GM18505 (cell line): ENCODE measurements at regions not wholly inside any gene's neighbourhood (a gene's known extent, or its start where the extent isn't known, plus 50 kb on each side); places are given as distances from the start of the nearest gene placed in this dataset.

Experiments
- ATAC-seq: cut with Tn5 transposase; IDR thresholded peaks from one replicate; pipeline ENCODE4 v1.9.1; 2021; ENCODE audit not compliant: unreplicated experiment
- POLR2A ChIP-seq: IDR thresholded peaks from 4 replicates; pipeline ENCODE4 v1.6.1; 2011; ENCODE audit warnings: borderline replicate concordance; ENCODE audit not compliant: insufficient read depth, insufficient read length; ENCODE audit errors: extremely low read depth

DNA sequence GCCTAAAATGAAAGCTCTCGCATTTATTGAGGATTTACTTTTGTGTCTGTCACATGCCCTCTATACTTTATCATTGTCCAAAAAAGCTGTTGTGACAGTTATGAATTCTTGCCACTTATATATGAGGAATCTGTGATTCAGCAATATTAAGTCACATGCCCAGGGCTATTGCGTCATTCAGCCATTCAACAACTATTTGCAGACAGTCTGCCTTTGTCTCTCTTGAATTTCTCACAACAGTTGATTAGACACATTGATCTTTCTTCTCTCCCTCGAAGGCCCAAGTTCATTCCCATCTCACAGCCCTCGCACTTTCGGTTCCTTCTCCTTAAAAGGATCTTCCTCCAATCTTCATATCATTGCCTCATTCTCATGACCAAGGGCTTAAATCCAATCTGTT is 342.6 kb downstream of the MZT1 start:
- ATAC-seq: no peak
- TF ChIP-seq POLR2A: no peak

DNA sequence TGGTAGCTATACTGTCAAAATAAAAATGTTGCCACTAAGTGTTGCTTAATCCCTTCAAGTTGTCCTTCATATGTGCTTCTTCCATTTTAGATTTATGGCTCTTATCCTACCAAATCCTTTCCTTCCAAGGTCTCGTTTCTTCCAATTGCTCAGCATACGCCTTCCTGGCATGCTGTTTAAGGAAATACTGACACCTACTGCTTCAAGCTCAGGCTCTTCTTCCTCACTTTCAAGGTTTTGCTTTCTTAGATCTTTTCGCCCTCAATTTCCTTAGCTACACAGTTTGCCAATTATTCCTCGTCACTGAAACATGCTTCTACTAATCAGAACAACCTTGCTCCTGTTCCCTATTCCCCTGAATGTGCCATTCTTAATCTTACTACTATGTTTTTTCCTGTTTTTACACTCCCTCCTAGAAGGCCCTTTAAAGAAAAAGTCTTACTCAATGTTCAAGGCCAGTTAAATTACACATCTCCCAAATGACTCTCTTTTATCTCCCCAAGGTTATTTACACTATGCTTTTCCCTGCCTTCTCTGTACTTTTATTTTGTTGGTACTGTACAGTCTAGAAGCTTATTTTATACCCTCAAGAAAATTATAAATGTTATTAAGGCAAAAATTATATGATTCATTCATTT is 343.1 kb downstream of the MZT1 start:
- no peak for ATAC-seq
- TF ChIP-seq POLR2A: no peak

DNA sequence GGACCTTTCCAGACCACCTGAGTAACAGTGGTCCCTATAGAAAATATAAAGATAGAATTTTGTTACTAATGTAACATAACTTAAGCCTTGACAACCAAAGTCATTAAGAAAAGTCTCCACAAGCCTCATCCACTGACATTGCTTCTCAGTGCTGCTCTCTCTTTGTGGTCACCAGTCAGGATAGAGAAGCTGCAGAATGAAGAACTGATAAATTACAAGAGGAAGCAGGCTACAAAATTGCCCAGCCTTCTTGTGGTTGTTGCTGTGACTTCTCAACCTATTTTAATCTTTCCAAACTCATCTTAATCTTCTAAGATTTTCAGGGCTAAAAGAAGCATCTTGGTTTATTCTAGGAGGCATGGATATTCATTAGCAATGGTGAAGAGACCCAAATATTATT is 343.8 kb downstream of the MZT1 start:
- ATAC-seq: no peak
- TF ChIP-seq POLR2A: no peak

DNA sequence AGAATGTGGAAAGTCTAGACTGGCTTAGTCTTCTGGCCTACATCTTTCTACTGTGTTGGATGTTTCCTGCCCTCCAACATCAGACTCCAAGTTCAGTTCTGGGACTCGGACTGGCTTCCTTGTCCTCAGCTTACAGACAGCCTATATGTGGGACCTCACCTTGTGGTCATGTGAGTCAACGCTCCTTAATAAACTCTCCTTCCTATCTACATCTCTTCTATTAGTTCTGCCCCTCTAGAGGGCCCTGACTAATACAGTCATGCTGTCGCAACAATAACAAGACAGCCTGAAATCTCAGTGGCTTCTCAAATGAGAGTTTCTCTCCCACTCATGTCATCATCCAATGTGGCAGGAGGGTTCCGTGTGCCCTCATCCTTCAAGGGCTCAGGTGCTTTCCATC is 347.8 kb downstream of the MZT1 start:
- TF ChIP-seq POLR2A: no peak
- no peak for ATAC-seq

DNA sequence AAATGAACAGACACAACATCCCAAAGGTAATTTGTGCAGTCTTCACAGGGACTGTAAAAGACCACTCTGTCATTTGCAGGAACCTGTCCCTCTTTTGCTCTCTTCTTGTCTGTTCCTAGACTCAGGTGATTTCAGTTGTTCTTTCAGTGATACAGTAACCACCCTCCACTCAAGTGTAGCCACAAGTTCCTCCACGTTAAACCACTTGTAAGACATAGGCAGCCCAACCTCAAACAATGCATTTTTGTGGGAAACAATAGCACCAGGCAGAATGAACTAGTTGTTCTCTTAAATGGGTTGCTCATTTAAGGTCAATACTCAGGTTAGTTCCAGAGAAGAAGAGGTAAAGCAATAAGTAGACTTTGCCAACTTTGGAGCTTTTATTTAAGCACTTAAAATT is 359.4 kb downstream of the MZT1 start:
- TF ChIP-seq POLR2A: no peak
- ATAC-seq: no peak

DNA sequence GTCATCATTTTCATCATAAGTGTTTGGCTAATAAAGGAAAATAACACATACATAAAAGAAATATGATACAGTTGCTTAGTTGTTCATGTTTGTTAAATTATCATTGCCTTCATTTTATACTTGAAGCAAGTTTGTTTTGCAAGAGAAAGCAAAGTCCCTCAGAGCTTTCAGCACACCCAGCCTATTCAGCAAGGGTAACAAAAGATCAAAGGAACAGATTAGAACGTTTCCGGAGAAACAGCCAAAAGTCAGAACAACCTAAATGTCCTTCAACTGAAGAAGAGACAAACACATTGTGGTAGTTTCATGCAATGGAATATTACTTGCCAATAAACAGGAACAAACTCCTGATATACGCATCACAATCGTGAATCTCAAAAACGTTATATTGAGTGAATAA is 380.7 kb downstream of the MZT1 start:
- no peak for ATAC-seq

DNA sequence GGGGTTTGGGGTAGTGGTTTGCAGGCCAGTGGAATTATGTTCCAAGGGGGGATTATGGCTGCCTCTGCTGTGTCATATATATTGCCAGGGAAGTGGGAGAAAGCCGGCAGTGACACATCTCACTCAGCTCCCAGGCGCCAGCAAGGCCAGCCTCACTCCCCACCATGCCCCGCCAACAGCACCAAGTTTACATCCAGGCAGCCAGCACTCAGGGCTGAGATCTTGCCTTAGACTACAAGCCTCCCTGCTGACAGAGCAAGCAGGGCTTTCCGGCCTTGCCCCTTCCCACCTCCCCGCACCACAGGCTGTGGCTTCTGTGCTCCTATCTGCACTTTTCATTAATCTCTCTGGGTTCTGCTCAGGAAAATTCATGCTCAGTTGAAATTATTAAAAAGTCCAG is 385.1 kb downstream of the MZT1 start:
- TF ChIP-seq POLR2A: no peak

More for the DNA sequence above, 380.7 kb downstream of the MZT1 start:
- no peak for TF ChIP-seq POLR2A

DNA sequence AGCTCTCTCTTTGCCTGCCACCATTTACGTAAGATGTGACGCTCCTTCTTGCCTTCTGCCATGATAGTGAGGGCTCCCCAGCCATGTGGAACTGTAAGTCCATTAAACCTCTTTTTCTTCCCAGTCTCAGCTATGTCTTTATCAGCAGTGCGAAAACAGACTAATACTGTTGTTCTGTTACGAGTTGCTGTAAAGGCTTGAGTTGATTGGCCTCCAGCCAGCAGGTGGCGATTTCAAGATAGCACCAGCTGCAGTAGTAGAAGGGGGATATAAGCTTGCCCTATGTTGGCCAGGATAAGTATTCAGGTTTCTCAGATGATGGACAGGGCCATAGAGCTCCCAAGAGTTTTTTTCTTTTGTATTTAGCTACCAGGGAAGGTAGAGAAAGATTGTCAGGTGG is 385.5 kb downstream of the MZT1 start:
- no peak for ATAC-seq
- TF ChIP-seq POLR2A: no peak

More for the DNA sequence above, 385.1 kb downstream of the MZT1 start:
- no peak for ATAC-seq

DNA sequence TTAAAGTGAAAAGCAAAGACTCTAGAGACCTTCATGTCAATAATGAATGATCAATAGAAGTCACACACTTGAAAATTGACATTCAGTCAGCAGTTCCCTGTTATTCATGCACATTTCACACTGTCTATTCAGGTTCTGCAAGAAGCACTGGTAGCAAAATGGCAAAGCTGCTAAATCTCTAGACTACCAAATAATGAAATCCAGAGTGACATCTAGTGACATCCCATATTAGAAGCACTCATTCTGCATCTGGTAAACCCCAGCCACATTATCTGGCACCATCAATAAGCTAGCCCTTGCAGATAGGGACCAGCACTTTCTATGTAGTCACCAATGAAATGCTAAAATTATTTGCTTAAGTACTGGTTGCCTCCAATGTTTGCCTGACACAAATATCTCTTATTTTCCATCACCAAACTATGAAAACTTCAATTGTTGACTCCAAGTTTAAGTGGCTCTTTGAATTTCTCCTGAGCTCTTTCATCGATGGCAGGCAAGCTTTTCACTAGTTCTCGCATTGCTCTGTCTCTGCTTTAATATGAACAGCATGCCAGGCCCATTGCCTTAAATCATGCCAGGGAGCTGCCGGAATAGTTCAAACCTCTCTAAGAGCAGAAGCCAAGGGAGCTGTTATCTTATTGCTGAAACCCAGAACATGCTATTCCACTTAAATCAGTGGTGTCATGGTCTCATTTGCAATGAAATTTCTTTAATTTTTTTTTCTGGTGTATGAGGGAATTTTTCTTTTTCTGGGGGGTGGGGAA is 409.9 kb downstream of the MZT1 start:
- ATAC-seq: no peak
- no peak for TF ChIP-seq POLR2A

DNA sequence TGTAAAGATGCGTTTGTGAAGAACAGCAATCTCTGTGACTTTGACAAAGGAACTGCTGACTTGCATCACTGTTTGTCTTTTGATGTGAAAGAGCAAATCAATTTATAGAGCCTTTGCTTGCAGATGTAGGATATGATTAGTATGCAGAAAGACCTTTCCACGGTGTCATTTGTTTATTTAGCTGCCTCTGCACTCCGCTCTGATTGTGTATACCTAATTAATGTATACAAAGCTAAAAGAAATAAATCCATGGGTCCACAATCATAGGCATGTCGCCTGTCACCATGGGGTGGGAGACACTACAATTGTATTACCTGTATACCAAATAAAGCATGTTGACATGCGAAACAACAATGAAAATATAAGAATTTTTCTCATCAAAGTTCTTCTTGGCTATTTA is 410.7 kb downstream of the MZT1 start:
- no peak for TF ChIP-seq POLR2A
- ATAC-seq: no peak

DNA sequence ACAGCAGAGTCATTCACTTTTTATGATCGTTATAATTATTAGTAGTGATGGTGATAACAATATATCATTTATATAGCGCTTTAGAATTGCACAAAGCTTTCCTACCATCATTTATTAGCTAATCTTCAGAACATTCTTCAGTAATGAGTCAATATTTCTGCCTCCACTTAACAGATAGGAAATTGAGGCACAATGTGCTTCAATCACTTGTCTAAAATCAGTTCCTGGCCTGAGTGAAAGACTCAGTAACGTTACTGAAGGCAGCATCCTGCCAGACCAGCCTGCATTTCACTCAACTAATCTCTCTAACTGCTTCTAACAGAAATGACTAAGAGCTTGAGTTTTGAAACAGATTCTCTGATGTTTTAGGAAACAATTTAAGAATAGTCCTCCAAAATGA is 412.1 kb downstream of the MZT1 start:
- no peak for ATAC-seq
- no peak for TF ChIP-seq POLR2A

DNA sequence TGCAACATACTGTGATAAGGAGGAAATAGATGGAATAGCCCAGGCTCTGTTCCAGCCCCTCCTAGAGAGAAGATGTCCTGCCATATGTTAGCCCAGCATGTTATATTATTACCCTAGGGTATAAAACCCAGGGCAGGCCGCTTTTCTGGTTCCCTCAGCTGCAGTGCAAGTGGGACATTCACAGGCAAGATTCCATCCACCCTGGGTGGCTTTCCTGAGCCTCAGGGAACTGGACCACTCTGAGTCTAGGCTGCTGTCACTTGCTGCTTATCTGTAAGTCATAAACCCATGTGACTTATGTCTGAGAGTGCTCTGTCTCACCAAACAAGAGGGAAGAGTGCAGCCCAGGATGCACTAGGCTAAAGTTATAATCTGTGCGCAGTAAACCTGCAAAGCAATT is 413.2 kb downstream of the MZT1 start:
- ATAC-seq: no peak

DNA sequence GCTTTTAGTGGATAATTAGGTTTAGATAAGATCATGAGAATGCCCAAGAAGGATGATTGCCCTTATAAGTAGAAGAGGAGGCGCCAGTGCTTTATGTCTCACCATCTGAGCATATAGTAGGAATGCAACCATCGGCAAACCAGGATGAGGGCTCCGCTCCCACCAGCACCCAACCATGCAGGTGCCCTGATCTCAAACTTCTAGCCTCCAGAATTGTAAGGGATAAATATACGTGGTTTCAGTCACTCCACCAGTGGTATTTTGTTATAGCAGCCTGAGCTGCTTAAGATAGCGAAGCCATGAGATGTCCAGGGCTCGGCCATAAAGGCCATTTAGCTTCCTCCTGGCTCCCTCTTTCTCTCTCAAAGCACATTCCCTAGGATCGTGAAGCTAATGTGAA is 413.9 kb downstream of the MZT1 start:
- no peak for TF ChIP-seq POLR2A
- no peak for ATAC-seq

More for the DNA sequence above, 413.2 kb downstream of the MZT1 start:
- TF ChIP-seq POLR2A: no peak
